GM19193 (cell line): ENCODE measurements at regions not wholly inside any gene's neighbourhood (a gene's known extent, or its start where the extent isn't known, plus 50 kb on each side); places are given as distances from the start of the nearest gene placed in this dataset.

ENCODE experiments used
- POLR2A ChIP-seq: IDR thresholded peaks from 4 replicates; pipeline ENCODE4 v1.6.1; 2011; ENCODE audit not compliant: insufficient read depth, insufficient read length; ENCODE audit errors: extremely low read depth

DNA sequence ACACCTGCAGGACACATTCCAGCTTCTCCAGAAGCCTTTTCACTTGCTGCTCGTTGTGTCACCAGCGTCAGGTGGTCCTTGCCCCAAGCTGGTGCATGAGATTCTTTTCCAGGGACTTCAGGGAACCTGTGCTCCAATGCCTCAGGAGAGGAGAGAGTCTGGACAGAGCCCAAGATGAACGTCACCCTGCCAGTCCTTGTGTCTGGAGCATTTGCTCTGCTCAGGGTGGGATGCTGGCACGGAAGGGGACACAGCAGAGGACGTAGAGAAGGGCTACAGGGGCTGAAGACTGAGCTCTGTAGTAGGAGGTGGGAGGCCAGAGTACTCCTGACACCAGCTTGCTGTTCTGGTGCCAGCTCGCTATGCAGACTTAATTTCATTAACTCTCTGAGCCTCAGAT, 262.1 kb downstream of the XXYLT1 start:
- no peak for TF ChIP-seq POLR2A

DNA sequence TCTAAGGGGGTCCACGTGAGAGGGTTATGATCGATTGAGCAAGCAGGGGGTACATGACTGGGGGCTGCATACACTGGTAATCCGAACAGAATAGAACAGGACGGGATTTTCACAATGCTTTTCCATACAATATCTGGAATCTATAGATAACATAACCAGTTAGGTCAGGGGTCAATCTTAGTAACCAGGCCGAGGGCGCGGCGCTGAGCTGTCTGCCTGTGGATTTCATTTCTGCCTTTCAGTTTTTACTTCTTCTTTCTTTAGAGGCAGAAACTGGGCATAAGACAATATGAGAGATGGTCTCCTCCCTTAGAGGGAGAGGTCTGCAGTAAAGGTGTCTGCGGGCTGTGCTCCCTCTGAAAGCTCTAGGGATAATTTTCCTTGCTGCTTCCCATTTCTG, 261.3 kb downstream of the XXYLT1 start:
- no peak for TF ChIP-seq POLR2A

DNA sequence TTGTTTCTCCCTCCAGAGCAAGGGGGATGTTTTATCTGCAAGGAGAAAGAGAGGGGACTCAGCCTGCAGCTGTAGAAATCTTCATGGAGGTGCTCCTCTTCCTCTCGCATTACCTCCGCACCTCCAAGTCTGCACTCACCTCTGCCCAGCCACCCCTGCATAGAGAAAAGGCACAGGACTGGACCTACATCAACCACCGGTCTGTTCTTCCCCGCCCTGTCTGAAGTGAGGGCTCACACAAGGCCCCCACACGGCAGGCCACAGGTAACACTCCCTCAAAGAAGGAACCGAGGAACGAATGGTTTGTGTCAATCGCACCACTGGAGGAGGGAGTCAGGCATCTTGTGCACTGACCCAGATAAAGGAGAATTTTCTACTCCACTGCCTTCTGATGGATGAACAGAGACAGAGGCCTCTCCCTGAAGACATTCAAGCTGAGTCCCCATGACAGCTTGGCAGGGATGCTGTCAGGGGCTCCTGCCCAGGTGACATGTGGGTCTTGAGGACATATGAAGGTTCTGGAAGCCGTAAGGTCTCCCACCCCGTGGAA, 260.3 kb downstream of the XXYLT1 start:
- TF ChIP-seq POLR2A = no peak

DNA sequence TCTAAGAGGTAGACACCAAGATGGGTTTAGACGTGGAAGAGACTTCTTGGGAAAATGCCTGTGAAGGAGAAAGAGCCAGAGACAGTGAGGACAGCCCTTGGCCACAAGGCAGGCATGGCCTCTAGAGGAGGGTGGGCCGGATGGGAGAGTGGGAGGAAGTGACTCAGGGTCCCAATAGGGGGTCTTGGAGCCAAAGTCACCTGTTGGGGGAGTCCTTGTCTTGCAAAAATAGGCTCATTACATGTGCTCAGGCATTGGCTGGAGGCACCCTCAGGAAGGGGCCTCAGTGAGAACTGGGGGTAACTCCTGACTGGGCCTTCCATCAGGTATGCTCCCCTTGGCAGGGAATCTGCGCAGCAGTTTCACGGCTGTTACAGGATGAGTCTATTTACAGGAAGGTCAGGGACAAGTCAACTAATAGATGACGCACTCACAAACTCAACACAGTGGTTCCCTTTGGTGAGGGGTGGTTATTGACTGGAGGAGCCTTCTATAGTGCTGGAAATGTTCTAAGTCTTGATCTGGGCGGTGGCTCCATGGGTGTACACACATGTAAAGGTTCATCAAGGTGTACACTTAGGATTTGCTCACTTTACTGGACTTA, 259.6 kb downstream of the XXYLT1 start:
- no peak for TF ChIP-seq POLR2A

DNA sequence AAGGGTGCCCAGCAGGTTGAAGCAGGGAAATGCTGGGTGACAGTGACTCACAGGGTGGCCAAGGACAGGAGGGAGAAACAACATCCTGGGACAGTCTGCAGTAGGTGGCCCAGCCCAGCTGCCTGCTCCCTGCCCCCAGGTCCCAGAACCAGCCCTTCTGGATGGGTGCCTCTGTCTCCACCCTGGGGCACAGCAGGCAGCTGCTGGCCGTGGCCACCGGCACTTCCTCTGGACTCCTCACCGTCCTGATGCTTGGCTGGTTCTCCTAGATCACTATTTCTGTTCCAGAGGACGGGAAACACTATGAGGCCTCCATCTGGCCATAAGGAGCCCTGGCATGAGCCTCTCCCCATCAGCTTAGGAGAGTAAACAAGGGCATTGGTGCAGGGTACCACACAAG, 258.9 kb downstream of the XXYLT1 start:
- no peak for TF ChIP-seq POLR2A

DNA sequence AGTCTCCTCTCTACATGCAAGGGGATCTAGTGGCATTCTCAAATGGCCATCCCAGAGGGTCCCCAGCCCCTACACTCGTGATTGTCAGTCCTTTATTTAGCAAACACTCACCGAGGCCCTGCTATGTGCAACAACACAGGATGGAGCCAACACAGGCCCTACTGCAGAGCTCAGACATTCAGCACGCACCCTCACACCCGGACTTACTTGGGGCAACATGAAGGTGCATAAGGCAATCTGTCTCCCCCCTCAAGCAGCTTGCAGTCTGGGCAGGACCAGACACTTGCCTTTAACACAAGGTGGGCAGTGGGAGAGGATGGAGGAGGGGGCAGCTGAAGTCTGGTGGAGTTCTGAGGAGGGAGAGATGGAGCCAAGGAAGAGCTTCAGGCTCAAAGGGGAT, 258.4 kb downstream of the XXYLT1 start:
- TF ChIP-seq POLR2A = no peak

DNA sequence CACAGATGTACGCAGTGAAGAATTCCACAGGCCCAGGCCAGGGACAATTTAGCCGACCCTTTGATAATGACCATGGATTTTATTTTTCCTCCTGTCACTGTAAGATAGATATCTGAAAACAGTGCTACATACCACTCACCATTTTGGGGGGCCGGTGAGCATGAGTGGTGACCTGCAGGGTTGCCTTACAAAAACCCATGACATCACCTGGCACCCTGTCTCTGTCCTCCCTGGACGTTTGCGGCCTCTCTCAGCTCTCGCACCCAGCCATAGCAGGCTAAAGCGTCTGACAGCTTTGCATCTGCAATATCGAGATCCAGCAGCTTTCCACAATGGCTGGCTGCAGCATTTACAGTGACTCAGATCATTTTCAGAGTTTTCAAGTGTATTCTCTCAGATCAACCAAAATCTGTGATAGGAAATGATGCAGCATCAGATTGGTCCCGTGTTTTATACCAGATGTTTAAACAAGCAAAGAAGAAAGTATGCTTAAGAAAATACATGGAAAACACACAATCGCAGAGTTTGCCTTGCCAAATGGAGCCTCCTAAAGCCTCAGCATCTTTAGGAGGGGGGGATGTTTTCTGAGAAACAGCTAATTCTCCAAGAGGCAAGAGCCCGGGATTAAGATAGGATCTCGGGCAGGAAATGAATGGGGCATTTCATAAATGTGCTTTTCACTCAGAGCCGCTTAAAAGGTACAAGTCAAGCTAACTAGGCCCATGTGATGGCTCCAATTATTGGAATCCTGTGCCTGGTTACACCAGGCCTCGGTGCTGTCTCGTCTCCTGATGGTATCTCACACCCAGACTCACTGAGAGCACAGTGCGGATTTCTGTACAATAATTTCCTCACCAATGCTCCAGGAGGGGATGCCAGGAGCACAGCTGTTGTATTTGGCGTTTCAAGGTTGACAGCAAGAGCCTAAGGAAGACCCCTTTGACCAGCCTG, 257.3 kb downstream of the XXYLT1 start:
- no peak for TF ChIP-seq POLR2A

DNA sequence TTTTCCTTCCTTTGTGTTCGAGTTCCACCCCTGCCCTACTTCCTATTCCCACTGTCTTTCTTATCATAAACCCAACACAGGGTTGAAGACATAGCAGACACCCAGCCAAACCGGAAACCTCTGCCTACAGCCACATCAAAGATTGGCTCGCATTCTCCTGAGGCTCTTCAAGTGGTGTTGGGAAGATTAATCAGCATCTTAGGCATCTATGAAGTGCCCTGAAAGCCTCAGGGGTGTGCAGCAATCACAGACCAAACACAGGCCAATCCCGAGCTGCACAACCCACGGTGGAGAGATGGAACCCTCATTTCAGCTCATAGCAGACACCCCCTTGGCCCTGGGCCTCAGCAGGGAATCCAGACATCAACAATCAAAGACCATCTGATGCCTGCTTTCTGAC, 255.9 kb downstream of the XXYLT1 start:
- no peak for TF ChIP-seq POLR2A

DNA sequence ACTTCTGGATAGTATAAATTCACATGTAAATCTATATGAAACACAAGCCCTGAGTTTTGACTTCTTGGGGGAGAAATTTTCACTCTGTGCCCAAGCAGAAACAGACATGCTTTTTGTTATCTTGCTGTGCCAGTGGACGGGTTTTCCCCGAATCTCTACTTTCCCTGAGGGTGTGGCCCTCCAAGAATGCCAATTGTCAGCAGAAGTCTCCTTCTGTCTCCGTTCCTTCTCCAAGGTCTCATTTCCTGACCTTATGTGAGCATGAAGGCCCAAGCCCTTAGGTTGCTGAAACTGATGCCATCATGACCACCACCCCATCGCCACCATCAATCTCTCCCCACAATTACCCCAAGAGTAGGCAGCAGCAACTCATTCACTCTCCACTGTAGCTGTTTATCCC, 253.8 kb downstream of the XXYLT1 start:
- TF ChIP-seq POLR2A = no peak
